Thyroid gland (tissue), 4 donors: ENCODE measurements at regions not wholly inside any gene's neighbourhood (a gene's known extent, or its start where the extent isn't known, plus 50 kb on each side); places are given as distances from the start of the nearest gene placed in this dataset.

Experiments used
- DNase-seq, 2 donors: peaks; one replicate each; pipeline ENCODE4 v3.0.0-alpha.2; 2019
- H3K27ac ChIP-seq, 3 donors: fragments of 200-600 bp; sonication (generic); 1 replicate in 2 of 3; 2 replicates in 1 of 3; pipeline ENCODE4 v1.5.1; 2016 to 2019; ENCODE audit warnings: mild to moderate bottlenecking in 1 of 3, moderate library complexity in 1 of 3
- H3K27me3 ChIP-seq: fragments of 200-600 bp; sonication (generic); one replicate; pipeline ENCODE4 v1.5.1; 2019
- H3K36me3 ChIP-seq, 2 donors: fragments of 200-600 bp; sonication (generic); one replicate each; pipeline ENCODE4 v1.5.1; 2016 to 2019
- H3K4me1 ChIP-seq, 2 donors: fragments of 200-600 bp; sonication (generic); one replicate each; pipeline ENCODE4 v1.5.1; 2017 to 2019
- H3K4me3 ChIP-seq, 3 donors: fragments of 200-600 bp; sonication (generic); replicated peaks in 1 of 3; 1 replicate in 2 of 3; 2 replicates in 1 of 3; pipeline ENCODE4 v1.5.1; 2016; ENCODE audit warnings: mild to moderate bottlenecking in 1 of 3
- H3K9me3 ChIP-seq: fragments of 200-600 bp; sonication (generic); one replicate; pipeline ENCODE4 v1.5.1; 2017
- POLR2A ChIP-seq, 2 donors: fragments of 450-650 bp; IDR thresholded peaks; one replicate each; pipeline ENCODE4 v1.6.1; 2017; ENCODE audit warnings: antibody characterized with exemption in 2 of 2, mild to moderate bottlenecking in 2 of 2, moderate library complexity in 1 of 2
- WGBS, 2 donors: methylation state at CpG; one replicate each; pipeline ENCODE4 v1.1.5; 2017; 5-methylcytosine and 5-hydroxymethylcytosine counted together
- intact Hi-C: fragments of 100-400 bp; cut with DNase I; formaldehyde crosslinking; loops from one replicate; pipeline ENCODE4 v1.15.1; 2023
- TF ChIP-seq, protein P1 (sequence below), 6 experiments: fragments of 200-600 bp in 3 of 6; fragments of 450-650 bp in 3 of 6; sonication (generic) in 3 of 6; IDR thresholded peaks; one replicate each; pipeline ENCODE4 v1.5.1; 2016 to 2019; ENCODE audit warnings: antibody characterized with exemption in 6 of 6, mild to moderate bottlenecking in 2 of 6, inconsistent platforms in 1 of 6, moderate library complexity in 1 of 6

- TF ChIP-seq POLR2A (IDR thresholded peaks at IDR 0.05) = no peak
- TF ChIP-seq, protein P1, sequence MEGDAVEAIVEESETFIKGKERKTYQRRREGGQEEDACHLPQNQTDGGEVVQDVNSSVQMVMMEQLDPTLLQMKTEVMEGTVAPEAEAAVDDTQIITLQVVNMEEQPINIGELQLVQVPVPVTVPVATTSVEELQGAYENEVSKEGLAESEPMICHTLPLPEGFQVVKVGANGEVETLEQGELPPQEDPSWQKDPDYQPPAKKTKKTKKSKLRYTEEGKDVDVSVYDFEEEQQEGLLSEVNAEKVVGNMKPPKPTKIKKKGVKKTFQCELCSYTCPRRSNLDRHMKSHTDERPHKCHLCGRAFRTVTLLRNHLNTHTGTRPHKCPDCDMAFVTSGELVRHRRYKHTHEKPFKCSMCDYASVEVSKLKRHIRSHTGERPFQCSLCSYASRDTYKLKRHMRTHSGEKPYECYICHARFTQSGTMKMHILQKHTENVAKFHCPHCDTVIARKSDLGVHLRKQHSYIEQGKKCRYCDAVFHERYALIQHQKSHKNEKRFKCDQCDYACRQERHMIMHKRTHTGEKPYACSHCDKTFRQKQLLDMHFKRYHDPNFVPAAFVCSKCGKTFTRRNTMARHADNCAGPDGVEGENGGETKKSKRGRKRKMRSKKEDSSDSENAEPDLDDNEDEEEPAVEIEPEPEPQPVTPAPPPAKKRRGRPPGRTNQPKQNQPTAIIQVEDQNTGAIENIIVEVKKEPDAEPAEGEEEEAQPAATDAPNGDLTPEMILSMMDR (IDR thresholded peaks at IDR 0.05) = no peak
- intact Hi-C loops = no loop called here
- no peak for DNase-seq
- Histone ChIP-seq H3K4me1 (no peaks in the 10 kb centered on the region), H3K27ac (no peak overlapping the region), H3K9me3 (no peaks in the 10 kb centered on the region), H3K27me3 (no peaks in the 10 kb centered on the region), H3K4me3 (no peak overlapping the region), H3K36me3 (no peaks in the 10 kb centered on the region)
- 80 to 86% methylated on average over 1 of the region's 1 CpG for WGBS, 2 donors
Measured at GRCh38 chr18:67924656-67925055, 408.1 kb upstream of the DSEL start.

DNA sequence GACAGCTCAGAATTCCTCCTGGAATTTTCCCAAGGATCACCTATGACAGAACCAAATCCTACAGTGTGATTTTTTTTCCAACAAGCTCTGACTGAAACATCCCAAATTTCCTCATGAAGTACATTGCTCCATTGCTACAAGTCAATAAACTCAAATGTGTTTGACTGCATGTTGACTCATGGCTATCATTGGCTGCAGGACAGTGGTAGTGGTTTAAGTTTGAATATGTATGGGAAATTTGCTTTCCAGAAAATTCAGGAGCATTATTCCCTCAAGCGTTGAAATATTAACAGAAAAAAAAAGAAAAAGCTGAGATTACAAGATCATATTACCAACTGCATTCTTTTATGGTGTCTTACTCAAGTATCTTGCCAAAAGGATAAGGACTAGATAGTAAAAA is 402.8 kb upstream of the DSEL start:
- intact Hi-C loops = no loop called here
- Histone ChIP-seq H3K27ac (no peak overlapping the region), H3K36me3 (no peaks in the 10 kb centered on the region), H3K4me3 (no peak overlapping the region), H3K4me1 (no peaks in the 10 kb centered on the region), H3K27me3 (no peaks in the 10 kb centered on the region), H3K9me3 (no peaks in the 10 kb centered on the region)
- no peak for DNase-seq
- WGBS, 2 donors = 92 to 93% methylated on average over 1 of the region's 1 CpG
- TF ChIP-seq, protein P1 (IDR thresholded peaks at IDR 0.05) = no peak
- TF ChIP-seq POLR2A (IDR thresholded peaks at IDR 0.05) = no peak

GRCh38 chr18:67916097-67916496 is 399.6 kb upstream of the DSEL start:
- H3K4me3 ChIP-seq = no peak overlapping the region
- H3K27me3 ChIP-seq = no peaks in the 10 kb centered on the region
- DNase-seq = no peak
- TF ChIP-seq, protein P1 (IDR thresholded peaks at IDR 0.05) = no peak
- no peak for TF ChIP-seq POLR2A (IDR thresholded peaks at IDR 0.05)
- no peaks in the 10 kb centered on the region for H3K36me3 ChIP-seq
- H3K27ac ChIP-seq = no peak overlapping the region
- H3K9me3 ChIP-seq = no peaks in the 10 kb centered on the region
- WGBS, 2 donors = 92 to 96% methylated on average over 7 of the region's 7 CpGs
- intact Hi-C loops = no loop called here
- no peaks in the 10 kb centered on the region for H3K4me1 ChIP-seq

- Histone ChIP-seq H3K4me3 (no peak overlapping the region), H3K4me1 (no peaks in the 10 kb centered on the region), H3K27ac (no peak overlapping the region), H3K27me3 (no peaks in the 10 kb centered on the region), H3K9me3 (no peaks in the 10 kb centered on the region), H3K36me3 (no peaks in the 10 kb centered on the region)
- DNase-seq = no peak
- intact Hi-C loops = no loop called here
- TF ChIP-seq, protein P1 (IDR thresholded peaks at IDR 0.05) = no peak
- no peak for TF ChIP-seq POLR2A (IDR thresholded peaks at IDR 0.05)
- WGBS, 2 donors = 86 to 94% methylated on average over 1 of the region's 1 CpG
Measured at GRCh38 chr18:67913040-67913439, 396.5 kb upstream of the DSEL start.

DNA sequence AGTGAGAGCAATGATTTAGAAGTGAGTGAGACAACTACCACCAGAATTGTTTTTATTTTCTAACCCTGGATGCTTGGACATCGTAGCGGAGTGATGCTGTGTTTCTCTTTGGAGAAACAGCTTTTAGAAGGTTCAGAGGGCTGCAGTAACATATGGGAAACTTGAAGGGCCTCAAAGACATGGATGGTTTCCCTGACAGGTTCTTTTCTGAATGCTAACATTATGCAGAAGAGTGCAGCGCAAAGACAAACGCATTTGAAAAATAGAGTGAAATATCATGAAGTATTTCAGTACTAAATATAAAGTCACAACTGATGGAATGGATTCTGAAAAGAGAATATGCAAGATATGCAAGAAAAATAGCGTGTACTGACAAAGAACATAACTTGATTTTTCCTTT is 385.1 kb upstream of the DSEL start:
- 86 to 88% methylated on average over 5 of the region's 5 CpGs for WGBS, 2 donors
- H3K27me3 ChIP-seq = no peaks in the 10 kb centered on the region
- no peak overlapping the region for H3K27ac ChIP-seq
- no peaks in the 10 kb centered on the region for H3K36me3 ChIP-seq
- no peaks in the 10 kb centered on the region for H3K4me1 ChIP-seq
- intact Hi-C loops = no loop called here
- TF ChIP-seq, protein P1 (IDR thresholded peaks at IDR 0.05) = no peak
- no peak for TF ChIP-seq POLR2A (IDR thresholded peaks at IDR 0.05)
- no peak for DNase-seq
- no peak overlapping the region for H3K4me3 ChIP-seq
- H3K9me3 ChIP-seq = no peaks in the 10 kb centered on the region
